ENCODE measurements at regions not wholly inside any gene's neighbourhood (a gene's known extent, or its start where the extent isn't known, plus 50 kb on each side); places are given as distances from the start of the nearest gene placed in this dataset.

GRCh38 chr5:123283499-123283898, 139.7 kb downstream of the CEP120 start:
- TF ChIP-seq CTCF (tag by site-specific recombination; IDR thresholded peaks at IDR 0.05) (no peak), ZNF473 (tag by site-specific recombination; IDR thresholded peaks at IDR 0.05) (no peak), ZNF639 (tag by site-specific recombination; IDR thresholded peaks at IDR 0.05) (no peak), ZNF629 (tag by site-specific recombination; IDR thresholded peaks at IDR 0.05) (no peak), YY2 (tag by site-specific recombination; IDR thresholded peaks at IDR 0.05) (no peak)
